ENCODE measurements at regions not wholly inside any gene's neighbourhood (a gene's known extent, or its start where the extent isn't known, plus 50 kb on each side); places are given as distances from the start of the nearest gene placed in this dataset.
"Not testable (repeated sequence)": the region's sequence is repeated elsewhere in the genome, so short reads cannot be mapped to it uniquely, and the experiment has no call there.

DNA sequence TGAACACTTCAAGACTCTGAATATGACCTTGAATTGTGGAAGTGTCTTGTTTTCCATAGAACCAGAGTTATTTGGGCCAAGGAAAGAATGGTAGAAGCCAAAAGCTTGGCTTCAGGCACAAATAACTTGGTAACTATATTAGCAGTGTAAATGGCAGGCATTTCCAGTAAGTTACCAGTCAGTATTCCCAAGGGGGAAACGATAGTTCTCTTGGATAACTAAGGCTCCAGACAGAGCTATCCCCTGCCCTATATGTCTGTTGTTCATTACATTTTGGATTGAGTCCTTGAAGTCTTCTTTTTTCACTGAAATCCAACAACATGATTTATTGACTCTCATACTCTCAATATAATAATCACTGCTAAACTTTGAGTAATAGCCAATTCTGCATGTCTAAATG lies 364.1 kb downstream of the MAGEB5 start:
- Histone ChIP-seq H3K27me3 (ENCODE audit: insufficient read depth, insufficient read length) (no peaks in the 10 kb centered on the region), H3K4me3 (ENCODE audit: insufficient read length, low read depth) (no peak overlapping the region), H3K36me3 (ENCODE audit: insufficient read depth, insufficient read length, low read length) (no peaks in the 10 kb centered on the region), H3K4me1 (ENCODE audit: insufficient read depth, insufficient read length) (no peaks in the 10 kb centered on the region), H3K9ac (ENCODE audit: insufficient read length, low read depth) (no peak overlapping the region), H3K9me3 (ENCODE audit: insufficient read depth, low read length) (no peaks in the 10 kb centered on the region)
- no peak for TF ChIP-seq SUZ12 (IDR thresholded peaks at IDR 0.05; ENCODE audit: extremely low read depth, insufficient read depth, insufficient read length)
- no peak for TF ChIP-seq YY1 (IDR thresholded peaks at IDR 0.05; ENCODE audit: insufficient read depth, insufficient read length)
- no peak for TF ChIP-seq ZNF274 (IDR thresholded peaks at IDR 0.05; ENCODE audit: low read depth, low read length)
- DNase-seq (ENCODE audit: low read depth, low spot score) = no peak

DNA sequence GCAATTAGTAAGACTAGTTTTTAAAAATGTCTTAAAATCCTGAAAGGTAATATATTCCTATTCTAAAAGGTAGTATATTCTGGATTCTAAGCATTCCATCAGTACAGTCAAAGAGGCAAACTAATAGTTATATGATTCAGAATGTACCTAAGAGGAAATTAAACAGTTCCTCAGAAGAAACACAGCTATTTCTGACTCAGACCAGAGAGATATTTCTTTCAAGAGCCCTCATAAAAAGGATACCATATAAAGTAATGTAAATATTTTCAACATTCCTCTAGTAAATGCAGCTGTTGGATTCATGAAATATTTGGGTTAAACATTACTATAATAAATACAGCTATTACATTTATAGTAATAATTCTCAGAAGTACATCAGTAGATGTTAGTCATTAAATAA lies 358.3 kb downstream of the MAGEB5 start:
- no peaks in the 10 kb centered on the region for H3K9me3 ChIP-seq (ENCODE audit: insufficient read depth, low read length)
- no peaks in the 10 kb centered on the region for H3K4me1 ChIP-seq (ENCODE audit: insufficient read depth, insufficient read length)
- H3K4me3 ChIP-seq (ENCODE audit: insufficient read length, low read depth) = no peak overlapping the region
- TF ChIP-seq SUZ12 (IDR thresholded peaks at IDR 0.05; ENCODE audit: extremely low read depth, insufficient read depth, insufficient read length) (no peak), ZNF274 (IDR thresholded peaks at IDR 0.05; ENCODE audit: low read depth, low read length) (no peak), YY1 (IDR thresholded peaks at IDR 0.05; ENCODE audit: insufficient read depth, insufficient read length) (no peak)
- no peak for DNase-seq (ENCODE audit: low read depth, low spot score)
- no peak overlapping the region for H3K9ac ChIP-seq (ENCODE audit: insufficient read length, low read depth)
- no peaks in the 10 kb centered on the region for H3K27me3 ChIP-seq (ENCODE audit: insufficient read depth, insufficient read length)
- H3K36me3 ChIP-seq (ENCODE audit: insufficient read depth, insufficient read length, low read length) = no peaks in the 10 kb centered on the region

DNA sequence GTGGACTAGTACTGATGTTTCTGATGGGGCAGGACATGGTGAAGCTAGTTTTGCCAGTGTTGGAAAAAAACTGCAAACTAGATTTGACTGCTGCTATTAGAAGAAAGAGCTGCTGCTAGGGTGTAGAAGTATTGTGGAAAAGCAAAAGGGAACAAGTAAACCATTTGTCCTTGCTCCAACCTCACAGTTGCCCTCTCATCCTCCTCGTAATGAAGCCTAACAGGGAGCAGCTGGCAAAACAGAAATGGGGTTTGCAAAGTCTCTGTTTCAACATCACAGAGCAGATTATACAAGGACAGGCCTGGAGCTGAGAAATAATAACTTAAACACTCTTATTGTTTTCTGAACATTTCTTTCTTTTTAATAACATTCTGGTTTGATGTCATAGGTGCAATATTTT lies 346.2 kb downstream of the MAGEB5 start:
- Histone ChIP-seq H3K27me3 (ENCODE audit: insufficient read depth, insufficient read length) (no peaks in the 10 kb centered on the region), H3K4me3 (ENCODE audit: insufficient read length, low read depth) (no peak overlapping the region), H3K4me1 (ENCODE audit: insufficient read depth, insufficient read length) (no peaks in the 10 kb centered on the region), H3K9me3 (ENCODE audit: insufficient read depth, low read length) (no peaks in the 10 kb centered on the region), H3K36me3 (ENCODE audit: insufficient read depth, insufficient read length, low read length) (no peaks in the 10 kb centered on the region), H3K9ac (ENCODE audit: insufficient read length, low read depth) (no peak overlapping the region)
- TF ChIP-seq ZNF274 (IDR thresholded peaks at IDR 0.05; ENCODE audit: low read depth, low read length) (no peak), YY1 (IDR thresholded peaks at IDR 0.05; ENCODE audit: insufficient read depth, insufficient read length) (no peak), SUZ12 (IDR thresholded peaks at IDR 0.05; ENCODE audit: extremely low read depth, insufficient read depth, insufficient read length) (no peak)
- no peak for DNase-seq (ENCODE audit: low read depth, low spot score)

DNA sequence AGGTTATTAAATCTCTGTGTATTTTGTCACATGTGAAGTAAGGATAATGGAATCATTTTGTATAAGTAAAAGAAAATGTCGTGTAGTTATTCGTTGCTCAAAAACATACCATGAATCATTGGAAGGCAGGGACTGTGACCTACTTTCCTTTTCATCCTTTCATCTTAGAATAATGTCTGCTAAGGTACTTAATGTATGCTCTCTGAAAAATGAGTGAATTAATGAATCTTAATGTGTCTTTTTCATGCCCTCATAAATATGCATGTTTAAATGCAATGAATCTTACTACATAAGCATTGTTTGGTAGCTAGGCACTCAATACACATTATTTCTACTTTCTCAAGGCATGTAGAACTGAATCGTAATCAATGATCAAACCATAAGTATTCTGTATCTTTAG lies 343.9 kb downstream of the MAGEB5 start:
- Histone ChIP-seq H3K27me3 (ENCODE audit: insufficient read depth, insufficient read length) (no peaks in the 10 kb centered on the region), H3K9me3 (ENCODE audit: insufficient read depth, low read length) (no peaks in the 10 kb centered on the region), H3K4me1 (ENCODE audit: insufficient read depth, insufficient read length) (no peaks in the 10 kb centered on the region), H3K9ac (ENCODE audit: insufficient read length, low read depth) (no peak overlapping the region), H3K4me3 (ENCODE audit: insufficient read length, low read depth) (no peak overlapping the region), H3K36me3 (ENCODE audit: insufficient read depth, insufficient read length, low read length) (no peaks in the 10 kb centered on the region)
- no peak for DNase-seq (ENCODE audit: low read depth, low spot score)
- TF ChIP-seq YY1 (IDR thresholded peaks at IDR 0.05; ENCODE audit: insufficient read depth, insufficient read length) = no peak
- no peak for TF ChIP-seq ZNF274 (IDR thresholded peaks at IDR 0.05; ENCODE audit: low read depth, low read length)
- TF ChIP-seq SUZ12 (IDR thresholded peaks at IDR 0.05; ENCODE audit: extremely low read depth, insufficient read depth, insufficient read length) = no peak

DNA sequence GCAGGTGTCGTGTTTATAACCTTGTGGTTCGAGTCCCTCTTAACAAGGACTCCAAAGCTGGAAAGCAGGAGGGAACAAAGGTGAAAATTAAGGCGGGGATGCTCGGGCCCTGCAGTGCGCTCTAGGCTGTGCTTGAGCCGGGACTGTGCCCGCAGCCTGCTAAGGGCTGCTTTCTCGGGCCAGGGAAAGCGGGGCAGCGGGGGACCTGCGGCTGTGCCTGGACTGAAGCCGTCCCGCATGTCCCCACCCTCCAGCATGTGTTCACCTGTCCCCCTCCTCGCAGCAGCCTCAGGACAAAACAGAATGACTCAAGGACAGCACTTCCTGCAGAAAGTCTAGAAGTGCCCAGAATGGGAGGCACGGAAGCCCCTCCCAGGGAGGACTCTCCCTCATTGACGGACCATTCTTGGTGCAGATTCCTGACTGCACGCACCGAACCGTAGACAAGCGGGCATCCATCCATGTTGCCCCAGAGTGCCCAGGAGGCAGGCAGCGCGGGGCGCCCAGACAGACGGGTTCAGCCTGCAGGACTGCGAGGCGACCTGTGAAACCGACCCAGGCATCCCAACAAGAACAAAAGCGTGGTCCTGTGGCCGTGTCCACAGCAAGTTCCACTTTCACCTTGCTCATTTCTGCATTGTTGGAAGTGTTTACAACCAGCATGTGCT lies 342.9 kb downstream of the MAGEB5 start:
- Histone ChIP-seq H3K4me3 (ENCODE audit: insufficient read length, low read depth) (no peak overlapping the region), H3K27me3 (ENCODE audit: insufficient read depth, insufficient read length) (no peaks in the 10 kb centered on the region), H3K9me3 (ENCODE audit: insufficient read depth, low read length) (no peaks in the 10 kb centered on the region), H3K9ac (ENCODE audit: insufficient read length, low read depth) (no peak overlapping the region), H3K36me3 (ENCODE audit: insufficient read depth, insufficient read length, low read length) (no peaks in the 10 kb centered on the region), H3K4me1 (ENCODE audit: insufficient read depth, insufficient read length) (no peaks in the 10 kb centered on the region)
- no peak for DNase-seq (ENCODE audit: low read depth, low spot score)
- TF ChIP-seq YY1 (IDR thresholded peaks at IDR 0.05; ENCODE audit: insufficient read depth, insufficient read length) (no peak), SUZ12 (IDR thresholded peaks at IDR 0.05; ENCODE audit: extremely low read depth, insufficient read depth, insufficient read length) (no peak), ZNF274 (IDR thresholded peaks at IDR 0.05; ENCODE audit: low read depth, low read length) (no peak)

DNA sequence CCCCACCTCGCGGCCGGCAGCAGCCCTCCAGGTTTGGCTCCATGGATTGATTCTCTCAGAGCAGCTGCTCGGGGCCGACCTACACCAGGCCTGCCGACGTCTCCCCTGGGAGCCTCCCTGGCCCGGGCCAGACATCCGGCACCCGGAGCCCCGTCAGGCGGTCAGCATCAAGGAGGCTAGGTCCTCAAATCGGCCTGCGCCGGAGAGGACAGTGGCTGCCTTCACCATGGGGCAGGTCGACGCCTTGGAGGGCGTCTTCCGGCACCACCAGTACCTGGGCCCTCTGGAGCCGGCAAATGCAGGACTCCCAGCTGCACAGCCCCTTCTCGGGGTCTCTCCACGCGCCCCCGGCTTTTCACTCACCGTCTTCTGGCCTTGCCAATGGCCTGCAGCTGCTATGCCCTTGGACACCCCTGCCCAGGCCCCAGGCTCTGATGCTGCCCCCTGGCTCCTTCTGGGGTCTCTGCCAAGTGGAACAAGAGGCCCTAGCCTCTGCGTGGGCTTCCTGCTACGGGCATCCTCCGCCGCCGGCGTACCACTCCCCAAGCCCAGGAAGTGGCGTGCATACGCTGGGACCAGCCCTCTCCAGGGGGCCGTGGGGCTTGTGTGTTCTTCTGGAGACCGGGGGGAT lies 341.8 kb downstream of the MAGEB5 start:
- Histone ChIP-seq H3K9me3 (ENCODE audit: insufficient read depth, low read length) (no peaks in the 10 kb centered on the region; the same call in 1 of the 2 replicates), H3K4me3 (ENCODE audit: insufficient read length, low read depth) (no peak overlapping the region), H3K9ac (ENCODE audit: insufficient read length, low read depth) (no peak overlapping the region), H3K27me3 (ENCODE audit: insufficient read depth, insufficient read length) (no peaks in the 10 kb centered on the region), H3K36me3 (ENCODE audit: insufficient read depth, insufficient read length, low read length) (no peaks in the 10 kb centered on the region), H3K4me1 (ENCODE audit: insufficient read depth, insufficient read length) (no peaks in the 10 kb centered on the region)
- TF ChIP-seq ZNF274 (IDR thresholded peaks at IDR 0.05; ENCODE audit: low read depth, low read length) (no peak), SUZ12 (IDR thresholded peaks at IDR 0.05; ENCODE audit: extremely low read depth, insufficient read depth, insufficient read length) (no peak)
- no peak for DNase-seq (ENCODE audit: low read depth, low spot score)

DNA sequence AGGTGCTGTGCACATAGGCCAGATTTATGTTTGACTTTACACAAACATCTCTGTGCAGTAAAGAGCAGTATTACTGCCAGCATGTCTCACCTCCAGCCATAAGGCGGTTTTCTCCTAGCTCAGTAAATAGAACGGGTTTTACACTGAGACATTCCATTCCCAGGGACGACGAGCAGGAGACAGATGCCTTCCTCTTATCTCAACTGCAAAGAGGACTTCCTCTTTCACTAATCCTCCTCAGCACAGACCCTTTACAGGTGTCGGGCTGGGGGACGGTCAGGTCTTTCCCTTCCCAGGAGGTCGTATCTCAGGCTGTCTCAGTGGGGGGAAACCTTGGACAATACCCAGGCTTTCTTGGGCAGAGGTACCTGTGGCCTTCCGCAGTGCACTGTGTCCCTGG lies 309.8 kb downstream of the MAGEB5 start:
- H3K9ac ChIP-seq (ENCODE audit: insufficient read length, low read depth); DNase-seq (ENCODE audit: low read depth, low spot score); H3K4me3 ChIP-seq (ENCODE audit: insufficient read length, low read depth); H3K36me3 ChIP-seq (ENCODE audit: insufficient read depth, insufficient read length, low read length); H3K27me3 ChIP-seq (ENCODE audit: insufficient read depth, insufficient read length); H3K4me1 ChIP-seq (ENCODE audit: insufficient read depth, insufficient read length): not testable (repeated sequence)
- peaks cover 17% of the 10 kb centered on the region; the same call in 1 of the 2 replicates for H3K9me3 ChIP-seq (ENCODE audit: insufficient read depth, low read length)

All from NT2/D1 (cell line).